H1 (cell line): ENCODE measurements at regions not wholly inside any gene's neighbourhood (a gene's known extent, or its start where the extent isn't known, plus 50 kb on each side); places are given as distances from the start of the nearest gene placed in this dataset.

ENCODE experiments used
- NANOG ChIP-seq: IDR thresholded peaks from 2 replicates; pipeline ENCODE4 v1.6.1; 2011; ENCODE audit warnings: low read length, low read depth, mild to moderate bottlenecking, inconsistent platforms; ENCODE audit not compliant: insufficient read depth, poor library complexity, severe bottlenecking

- TF ChIP-seq NANOG: no peak
These were observed 169.5 kb downstream of the NOL4 start (continued) for GRCh38 chr18:34055227-34055626.
